Right lobe of liver (tissue), 4 donors: ENCODE measurements at regions not wholly inside any gene's neighbourhood (a gene's known extent, or its start where the extent isn't known, plus 50 kb on each side); places are given as distances from the start of the nearest gene placed in this dataset.

Source experiments
- POLR2A ChIP-seq: fragments of 450-650 bp; IDR thresholded peaks from one replicate; pipeline ENCODE4 v1.6.1; 2017; ENCODE audit warnings: antibody characterized with exemption, mild to moderate bottlenecking
- TF ChIP-seq, protein P1 (sequence below), 4 donors: fragments of 200-600 bp in 3 of 4; fragments of 450-650 bp in 1 of 4; IDR thresholded peaks; one replicate each; pipeline versions ENCODE4 v1.5.1 to v1.8.0; 2016 to 2022; ENCODE audit warnings: antibody characterized with exemption in 4 of 4, mild to moderate bottlenecking in 2 of 4
- donor health status: DM: no; HTN: no; CAD: no.
- donor health status: DM: no; HTN: no; CAD: no.
- donor health status: DM: no; HTN: yes; CAD: no.

GRCh38 chr1:238111516-238111915 is 220.8 kb upstream of the ZP4 start:
- TF ChIP-seq POLR2A, result no peak
- TF ChIP-seq, protein P1, sequence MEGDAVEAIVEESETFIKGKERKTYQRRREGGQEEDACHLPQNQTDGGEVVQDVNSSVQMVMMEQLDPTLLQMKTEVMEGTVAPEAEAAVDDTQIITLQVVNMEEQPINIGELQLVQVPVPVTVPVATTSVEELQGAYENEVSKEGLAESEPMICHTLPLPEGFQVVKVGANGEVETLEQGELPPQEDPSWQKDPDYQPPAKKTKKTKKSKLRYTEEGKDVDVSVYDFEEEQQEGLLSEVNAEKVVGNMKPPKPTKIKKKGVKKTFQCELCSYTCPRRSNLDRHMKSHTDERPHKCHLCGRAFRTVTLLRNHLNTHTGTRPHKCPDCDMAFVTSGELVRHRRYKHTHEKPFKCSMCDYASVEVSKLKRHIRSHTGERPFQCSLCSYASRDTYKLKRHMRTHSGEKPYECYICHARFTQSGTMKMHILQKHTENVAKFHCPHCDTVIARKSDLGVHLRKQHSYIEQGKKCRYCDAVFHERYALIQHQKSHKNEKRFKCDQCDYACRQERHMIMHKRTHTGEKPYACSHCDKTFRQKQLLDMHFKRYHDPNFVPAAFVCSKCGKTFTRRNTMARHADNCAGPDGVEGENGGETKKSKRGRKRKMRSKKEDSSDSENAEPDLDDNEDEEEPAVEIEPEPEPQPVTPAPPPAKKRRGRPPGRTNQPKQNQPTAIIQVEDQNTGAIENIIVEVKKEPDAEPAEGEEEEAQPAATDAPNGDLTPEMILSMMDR (IDR thresholded peaks at IDR 0.05), result no peak
